GM12875 (cell line): ENCODE measurements at regions not wholly inside any gene's neighbourhood (a gene's known extent, or its start where the extent isn't known, plus 50 kb on each side); places are given as distances from the start of the nearest gene placed in this dataset.
"Not testable (repeated sequence)": the region's sequence is repeated elsewhere in the genome, so short reads cannot be mapped to it uniquely, and the experiment has no call there.

Experiments
- H3K4me3 ChIP-seq: one replicate; pipeline ENCODE4 v1.5.1; 2011; ENCODE audit warnings: low read depth, low read length, control low read depth
- CTCF ChIP-seq: IDR thresholded peaks from 2 replicates; pipeline ENCODE4 v1.5.1; 2011; ENCODE audit warnings: low read depth, mild to moderate bottlenecking, control low read depth, inconsistent platforms, low read length, moderate library complexity, borderline replicate concordance; ENCODE audit not compliant: insufficient read depth

DNA sequence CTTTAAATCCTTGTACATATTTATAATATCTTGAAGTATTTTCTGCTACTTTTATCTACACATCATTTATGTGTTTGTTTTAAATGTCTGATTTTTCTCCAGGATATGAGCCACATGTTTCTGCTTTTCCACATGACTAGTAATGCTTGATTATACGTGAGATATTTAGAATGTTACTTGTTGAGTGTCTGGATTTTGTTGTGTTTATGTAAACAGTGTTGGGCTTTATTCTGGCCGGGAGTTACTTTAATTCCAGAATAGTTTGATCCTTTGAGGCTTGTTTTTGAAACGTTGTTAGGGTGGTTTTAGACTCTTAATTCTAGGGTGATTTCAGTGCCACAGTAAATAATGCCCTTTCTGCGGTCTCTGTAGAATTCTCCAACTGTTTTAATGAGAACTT is 252.9 kb downstream of the BLID start:
- no peak overlapping the region for H3K4me3 ChIP-seq
- no peak for TF ChIP-seq CTCF

GRCh38 chr11:121855138-121855537 is 260.9 kb downstream of the BLID start:
- H3K4me3 ChIP-seq = not testable (repeated sequence)

- no peak for TF ChIP-seq CTCF
- H3K4me3 ChIP-seq = no peak overlapping the region
Observed at GRCh38 chr11:121844016-121844415, 272.0 kb downstream of the BLID start.

DNA sequence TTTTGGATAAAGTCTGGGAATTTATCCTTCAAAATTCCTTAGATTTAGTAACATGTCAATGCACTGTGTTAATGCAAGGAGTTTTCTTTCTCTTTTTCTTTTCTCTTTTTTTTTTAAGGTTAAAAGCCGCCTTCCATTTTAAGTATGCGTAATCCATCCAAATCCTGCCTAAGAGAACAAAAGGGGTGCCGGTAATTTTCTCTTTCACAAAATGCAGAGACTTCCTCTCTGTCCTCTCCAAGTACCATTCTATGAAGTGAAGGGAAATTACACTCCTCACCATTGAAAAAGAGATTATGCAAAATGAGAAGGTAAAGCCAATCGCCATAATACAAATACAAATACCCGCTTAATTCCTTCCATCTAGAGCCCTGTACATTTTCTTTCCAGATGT is 273.8 kb downstream of the BLID start:
- TF ChIP-seq CTCF = no peak
- H3K4me3 ChIP-seq = no peak overlapping the region

- no peak for TF ChIP-seq CTCF
- no peak overlapping the region for H3K4me3 ChIP-seq
Observed at GRCh38 chr11:121841487-121842191, 274.4 kb downstream of the BLID start.

GRCh38 chr11:121839781-121840180 is 276.2 kb downstream of the BLID start:
- TF ChIP-seq CTCF = no peak
- no peak overlapping the region for H3K4me3 ChIP-seq

DNA sequence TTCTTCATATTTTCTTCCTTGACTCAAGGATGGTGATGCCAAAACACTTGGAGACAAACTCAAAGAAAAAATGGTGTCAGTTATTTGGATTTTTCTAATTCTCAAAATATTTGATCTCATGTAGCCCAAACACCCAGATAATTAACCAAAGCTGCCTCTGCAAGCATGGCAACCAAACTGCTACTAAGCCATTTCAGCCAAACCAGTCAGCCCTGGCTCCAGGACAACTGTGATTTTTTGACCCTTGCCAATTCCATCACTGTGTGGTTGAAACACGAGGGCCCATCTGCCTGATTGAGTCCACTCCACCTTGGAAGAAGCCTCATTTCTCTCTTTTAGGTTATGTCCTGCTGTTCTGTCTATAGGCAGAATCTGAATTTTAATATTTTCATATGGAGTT is 277.4 kb downstream of the BLID start:
- no peak for TF ChIP-seq CTCF
- H3K4me3 ChIP-seq = no peak overlapping the region
